ENCODE measurements at regions not wholly inside any gene's neighbourhood (a gene's known extent, or its start where the extent isn't known, plus 50 kb on each side); places are given as distances from the start of the nearest gene placed in this dataset.

GRCh38 chr14:83646228-83646627, 1883.7 kb upstream of the FLRT2 start:
- Histone ChIP-seq H3K27me3 (ENCODE audit: control insufficient read depth in 2 of 2, insufficient read depth in 2 of 2, low read length in 2 of 2) (no peaks in the 10 kb centered on the region), H3K4me2 (ENCODE audit: insufficient read depth, low read length) (no peak overlapping the region), H3K79me2 (ENCODE audit: control insufficient read depth, insufficient read depth, low read length) (no peaks in the 10 kb centered on the region), H3K9me1 (replicated peaks; ENCODE audit: control insufficient read depth, extremely low read depth, insufficient read depth, low read length) (no peaks in the 10 kb centered on the region), H4K20me1 (replicated peaks; ENCODE audit: control insufficient read depth, extremely low read depth, insufficient read depth, low read length) (no peaks in the 10 kb centered on the region), H3K4me3 (replicated peaks in 1 of 3; ENCODE audit: insufficient read depth in 1 of 3, low read depth in 1 of 3, low read length in 3 of 3) (no peak overlapping the region), H3K4me1 (ENCODE audit: control insufficient read depth, extremely low read depth, insufficient read depth, low read length) (no peaks in the 10 kb centered on the region), H3K9ac (replicated peaks; ENCODE audit: extremely low read depth, insufficient read depth, low read length) (no peak overlapping the region), H3K27ac (ENCODE audit: insufficient read depth, low read depth, low read length) (no peak overlapping the region), H3K9me3 (replicated peaks; ENCODE audit: control insufficient read depth, insufficient read depth, low read length) (no peaks in the 10 kb centered on the region), H2AFZ (ENCODE audit: low read depth, low read length) (no peak overlapping the region), H3K36me3 (ENCODE audit: control insufficient read depth in 2 of 2, extremely low read depth in 1 of 2, insufficient read depth in 2 of 2, low read length in 2 of 2) (no peaks in the 10 kb centered on the region)
- dilution Hi-C loops (cut with MboI; ENCODE audit: extremely low pct_ligation_motif_present, low sequenced_read_pairs) (no loop called here), intact Hi-C loops (cut with micrococcal nuclease) (no loop called here)
- FAIRE-seq (no peak), DNase-seq (ENCODE audit: low read depth, low spot score) (no peak)
- POLR2A ChIA-PET = no interaction called here
- no TSS peak for BruUV-seq (replicated peaks)
- no peak for TF ChIP-seq MAX (IDR thresholded peaks at IDR 0.05; ENCODE audit: insufficient read depth, insufficient read length)
- TF ChIP-seq JUN (IDR thresholded peaks at IDR 0.05; ENCODE audit: borderline replicate concordance, insufficient read depth, insufficient read length, low read depth) = no peak
- TF ChIP-seq POLR2AphosphoS5 (IDR thresholded peaks at IDR 0.05; ENCODE audit: insufficient read depth, low read depth, low read length) = no peak
- no peak for TF ChIP-seq FOS (IDR thresholded peaks at IDR 0.05; ENCODE audit: borderline replicate concordance, insufficient read depth, low read length)
- no peak for TF ChIP-seq CTCF (IDR thresholded peaks at IDR 0.05; ENCODE audit: extremely low read depth in 1 of 2, insufficient read depth in 1 of 2, low read depth in 1 of 2, low read length in 2 of 2)
- no peak for TF ChIP-seq POLR2A (IDR thresholded peaks at IDR 0.05; ENCODE audit: low read depth, low read length)
- TF ChIP-seq GATA2 (IDR thresholded peaks at IDR 0.05; ENCODE audit: insufficient read depth, insufficient read length, low read depth, low read length) = no peak
- no peak for TF ChIP-seq EZH2 (IDR thresholded peaks at IDR 0.05; ENCODE audit: borderline replicate concordance, low read depth, low read length, severe bottlenecking)
- TF ChIP-seq MYC (IDR thresholded peaks at IDR 0.05; ENCODE audit: low read depth, low read length) = no peak
- CTCF ChIA-PET = interaction anchor here (1.5 kb wide), 1 partner anchor 9 kb away, joined by 5 read pairs; no protein-coding TSS in a partner anchor
